DND-41 (cell line): ENCODE measurements at regions not wholly inside any gene's neighbourhood (a gene's known extent, or its start where the extent isn't known, plus 50 kb on each side); places are given as distances from the start of the nearest gene placed in this dataset.
"Not testable (repeated sequence)": the region's sequence is repeated elsewhere in the genome, so short reads cannot be mapped to it uniquely, and the experiment has no call there.

Experiments used
- ATAC-seq: fragments of 200-7000 bp; cut with Tn5 transposase; 3 replicates; pipeline ENCODE4 v1.9.1; 2021; ENCODE audit warnings: low read depth; ENCODE audit not compliant: insufficient read depth
- DNase-seq: peaks from one replicate; pipeline ENCODE4 v3.0.0-alpha.2; 2020
- H2AFZ ChIP-seq: 2 replicates; pipeline ENCODE4 v1.6.0; 2012; ENCODE audit warnings: low read depth, low read length
- H3K27ac ChIP-seq: 2 replicates; pipeline ENCODE4 v1.5.1; 2012; ENCODE audit warnings: low read length, inconsistent platforms
- H3K27me3 ChIP-seq: fragments of 200-600 bp; sonication (generic); 2 replicates; pipeline ENCODE4 v1.6.0; 2012; ENCODE audit warnings: low read length, mild to moderate bottlenecking, inconsistent platforms; ENCODE audit not compliant: insufficient read depth, poor library complexity
- H3K36me3 ChIP-seq: 2 replicates; pipeline ENCODE4 v1.5.1; 2012; ENCODE audit warnings: low read length, inconsistent platforms; ENCODE audit not compliant: insufficient read depth
- H3K4me1 ChIP-seq: 2 replicates; pipeline ENCODE4 v1.5.1; 2012; ENCODE audit warnings: mild to moderate bottlenecking, low read length; ENCODE audit not compliant: insufficient read depth
- H3K4me2 ChIP-seq: 2 replicates; pipeline ENCODE4 v1.6.0; 2012; ENCODE audit warnings: mild to moderate bottlenecking, moderate library complexity, low read length, inconsistent platforms; ENCODE audit not compliant: insufficient read depth
- H3K4me3 ChIP-seq, 2 experiments: fragments of 200-600 bp in 1 of 2; shearing (Covaris generic) in 1 of 2; 2 replicates each; pipeline ENCODE4 v1.5.1; 2012 to 2016; ENCODE audit warnings: inconsistent platforms in 2 of 2, low read length in 2 of 2, mild to moderate bottlenecking in 2 of 2, low read depth in 1 of 2, moderate library complexity in 1 of 2
- H3K79me2 ChIP-seq: 2 replicates; pipeline ENCODE4 v1.6.0; 2012; ENCODE audit warnings: low read length, inconsistent platforms; ENCODE audit not compliant: insufficient read depth
- H3K9ac ChIP-seq: 2 replicates; pipeline ENCODE4 v1.6.0; 2012; ENCODE audit warnings: low read depth, mild to moderate bottlenecking, inconsistent platforms, low read length, moderate library complexity
- H3K9me3 ChIP-seq: 2 replicates; pipeline ENCODE4 v1.5.1; 2012; ENCODE audit warnings: low read length, moderate library complexity, mild to moderate bottlenecking, inconsistent platforms; ENCODE audit not compliant: insufficient read depth, severe bottlenecking
- H4K20me1 ChIP-seq: 2 replicates; pipeline ENCODE4 v1.6.0; 2012; ENCODE audit warnings: low read length; ENCODE audit not compliant: insufficient read depth
- EZH2 ChIP-seq: IDR thresholded peaks from 3 replicates; pipeline ENCODE4 v1.6.1; 2012; ENCODE audit warnings: borderline replicate concordance, low read depth, mild to moderate bottlenecking, moderate library complexity, low read length, inconsistent platforms; ENCODE audit not compliant: severe bottlenecking
- TF ChIP-seq, protein P1 (sequence below): IDR thresholded peaks from 2 replicates; pipeline ENCODE4 v1.5.1; 2012; ENCODE audit warnings: borderline replicate concordance, low read length, moderate library complexity, mild to moderate bottlenecking; ENCODE audit not compliant: poor library complexity, severe bottlenecking; ENCODE audit errors: extremely low read depth

GRCh38 chr10:78663721-78664120, 405.0 kb upstream of the ZMIZ1 start:
- Histone ChIP-seq H3K9ac (no peak overlapping the region), H3K27me3 (peaks cover 25% of the 10 kb centered on the region), H3K27ac (no peak overlapping the region), H3K79me2 (no peaks in the 10 kb centered on the region), H3K4me3 (no peak overlapping the region), H3K4me1 (no peaks in the 10 kb centered on the region), H4K20me1 (no peaks in the 10 kb centered on the region), H3K9me3 (no peaks in the 10 kb centered on the region), H3K36me3 (no peaks in the 10 kb centered on the region), H3K4me2 (no peak overlapping the region), H2AFZ (no peak overlapping the region)
- ATAC-seq (no peak), DNase-seq (no peak)
- no peak for TF ChIP-seq EZH2
- TF ChIP-seq, protein P1, sequence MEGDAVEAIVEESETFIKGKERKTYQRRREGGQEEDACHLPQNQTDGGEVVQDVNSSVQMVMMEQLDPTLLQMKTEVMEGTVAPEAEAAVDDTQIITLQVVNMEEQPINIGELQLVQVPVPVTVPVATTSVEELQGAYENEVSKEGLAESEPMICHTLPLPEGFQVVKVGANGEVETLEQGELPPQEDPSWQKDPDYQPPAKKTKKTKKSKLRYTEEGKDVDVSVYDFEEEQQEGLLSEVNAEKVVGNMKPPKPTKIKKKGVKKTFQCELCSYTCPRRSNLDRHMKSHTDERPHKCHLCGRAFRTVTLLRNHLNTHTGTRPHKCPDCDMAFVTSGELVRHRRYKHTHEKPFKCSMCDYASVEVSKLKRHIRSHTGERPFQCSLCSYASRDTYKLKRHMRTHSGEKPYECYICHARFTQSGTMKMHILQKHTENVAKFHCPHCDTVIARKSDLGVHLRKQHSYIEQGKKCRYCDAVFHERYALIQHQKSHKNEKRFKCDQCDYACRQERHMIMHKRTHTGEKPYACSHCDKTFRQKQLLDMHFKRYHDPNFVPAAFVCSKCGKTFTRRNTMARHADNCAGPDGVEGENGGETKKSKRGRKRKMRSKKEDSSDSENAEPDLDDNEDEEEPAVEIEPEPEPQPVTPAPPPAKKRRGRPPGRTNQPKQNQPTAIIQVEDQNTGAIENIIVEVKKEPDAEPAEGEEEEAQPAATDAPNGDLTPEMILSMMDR: no peak

- no peaks in the 10 kb centered on the region for H3K36me3 ChIP-seq
- ATAC-seq (peak; percentile 71; the same call in 2 of the 3 replicates), DNase-seq (peak; percentile 53)
- no peak overlapping the region for H3K4me2 ChIP-seq
- no peaks in the 10 kb centered on the region for H3K79me2 ChIP-seq
- H3K27me3 ChIP-seq: peaks cover 25% of the 10 kb centered on the region
- H4K20me1 ChIP-seq: no peaks in the 10 kb centered on the region
- no peak for TF ChIP-seq EZH2
- TF ChIP-seq, protein P1: peak; percentile 90
- H3K9me3 ChIP-seq: no peaks in the 10 kb centered on the region
- no peak overlapping the region for H2AFZ ChIP-seq
- H3K9ac ChIP-seq: no peak overlapping the region
- H3K4me3 ChIP-seq: no peak overlapping the region
- no peaks in the 10 kb centered on the region for H3K4me1 ChIP-seq
- H3K27ac ChIP-seq: no peak overlapping the region
Observed at GRCh38 chr10:78664929-78665553, 403.7 kb upstream of the ZMIZ1 start.

- Histone ChIP-seq H3K4me1 (no peaks in the 10 kb centered on the region), H3K4me3 (no peak overlapping the region), H3K9ac (no peak overlapping the region), H3K36me3 (no peaks in the 10 kb centered on the region), H2AFZ (no peak overlapping the region), H3K9me3 (no peaks in the 10 kb centered on the region), H3K27ac (no peak overlapping the region), H3K4me2 (no peak overlapping the region), H4K20me1 (no peaks in the 10 kb centered on the region), H3K27me3 (peaks cover 3% of the 10 kb centered on the region), H3K79me2 (no peaks in the 10 kb centered on the region)
- no peak for DNase-seq
- TF ChIP-seq, protein P1: no peak
- no peak for TF ChIP-seq EZH2
- ATAC-seq: no peak
Observed at GRCh38 chr10:78672918-78673317, 395.8 kb upstream of the ZMIZ1 start.

GRCh38 chr10:78681141-78681540, 387.6 kb upstream of the ZMIZ1 start:
- H4K20me1 ChIP-seq, H2AFZ ChIP-seq, H3K27ac ChIP-seq, ATAC-seq, DNase-seq, H3K9ac ChIP-seq, H3K4me1 ChIP-seq, H3K36me3 ChIP-seq, H3K9me3 ChIP-seq, H3K4me3 ChIP-seq, H3K79me2 ChIP-seq, H3K27me3 ChIP-seq, H3K4me2 ChIP-seq: not testable (repeated sequence)

- H2AFZ ChIP-seq, H3K4me1 ChIP-seq, H3K4me2 ChIP-seq, H3K36me3 ChIP-seq, H3K4me3 ChIP-seq, H3K79me2 ChIP-seq, H3K27me3 ChIP-seq, H3K9ac ChIP-seq, H3K9me3 ChIP-seq, ATAC-seq, H4K20me1 ChIP-seq, H3K27ac ChIP-seq, DNase-seq: not testable (repeated sequence)
Observed at GRCh38 chr10:78681986-78682385, 386.8 kb upstream of the ZMIZ1 start.
